H9 (cell line): ENCODE measurements at regions not wholly inside any gene's neighbourhood (a gene's known extent, or its start where the extent isn't known, plus 50 kb on each side); places are given as distances from the start of the nearest gene placed in this dataset.

ENCODE experiments used
- DNase-seq: peaks from one replicate; pipeline ENCODE4 v3.0.0-alpha.2; 2017
- H2AFZ ChIP-seq: one replicate; pipeline ENCODE4 v1.6.1; 2013; ENCODE audit warnings: mild to moderate bottlenecking, low read length, control low read depth, moderate library complexity
- H2AK5ac ChIP-seq: 2 replicates; pipeline ENCODE4 v1.6.1; 2013; ENCODE audit warnings: low read length, control low read depth, mixed read lengths; ENCODE audit not compliant: insufficient read length
- H2BK120ac ChIP-seq: one replicate; pipeline ENCODE4 v1.6.1; 2013; ENCODE audit warnings: low read depth, mild to moderate bottlenecking, low read length, control low read depth, inconsistent platforms; ENCODE audit not compliant: poor library complexity, severe bottlenecking
- H2BK12ac ChIP-seq: 2 replicates; pipeline ENCODE4 v1.6.1; 2013; ENCODE audit warnings: low read length, control low read depth, mixed read lengths, low read depth; ENCODE audit not compliant: insufficient read length
- H2BK15ac ChIP-seq: 2 replicates; pipeline ENCODE4 v1.6.1; 2013; ENCODE audit warnings: low read depth, low read length, control low read depth
- H2BK20ac ChIP-seq: one replicate; pipeline ENCODE4 v1.6.1; 2013; ENCODE audit warnings: low read depth, mild to moderate bottlenecking, low read length, control low read depth, inconsistent platforms; ENCODE audit not compliant: poor library complexity, severe bottlenecking
- H2BK5ac ChIP-seq: 2 replicates; pipeline ENCODE4 v1.6.1; 2013; ENCODE audit warnings: low read length, control low read depth, mixed read lengths; ENCODE audit not compliant: insufficient read length
- H3K14ac ChIP-seq: 2 replicates; pipeline ENCODE4 v1.6.1; 2013; ENCODE audit warnings: low read length, control low read depth; ENCODE audit not compliant: insufficient read depth
- H3K18ac ChIP-seq: 2 replicates; pipeline ENCODE4 v1.6.1; 2013; ENCODE audit warnings: low read depth, mild to moderate bottlenecking, mixed read lengths, low read length, control low read depth; ENCODE audit not compliant: insufficient read length
- H3K23ac ChIP-seq: 2 replicates; pipeline ENCODE4 v1.6.1; 2013; ENCODE audit warnings: low read length, control low read depth, mixed read lengths, low read depth; ENCODE audit not compliant: insufficient read length
- H3K23me2 ChIP-seq: 2 replicates; pipeline ENCODE4 v1.6.1; 2013; ENCODE audit warnings: low read depth, mild to moderate bottlenecking, mixed read lengths, low read length, control low read depth; ENCODE audit not compliant: insufficient read length, poor library complexity, severe bottlenecking
- H3K27ac ChIP-seq: 2 replicates; pipeline ENCODE4 v1.5.1; 2013; ENCODE audit warnings: low read length, control low read depth, mixed read lengths, low read depth; ENCODE audit not compliant: insufficient read length
- H3K27me3 ChIP-seq: 2 replicates; pipeline ENCODE4 v1.6.1; 2013; ENCODE audit warnings: low read length, control low read depth, inconsistent platforms; ENCODE audit not compliant: insufficient read depth
- H3K4ac ChIP-seq: 2 replicates; pipeline ENCODE4 v1.6.1; 2013; ENCODE audit warnings: low read depth, mild to moderate bottlenecking, control low read depth, inconsistent platforms, low read length, moderate library complexity
- H3K4me1 ChIP-seq: 2 replicates; pipeline ENCODE4 v1.6.1; 2013; ENCODE audit warnings: low read length, control low read depth, inconsistent platforms; ENCODE audit not compliant: insufficient read depth
- H3K4me2 ChIP-seq: 2 replicates; pipeline ENCODE4 v1.6.1; 2013; ENCODE audit warnings: low read length, control low read depth, mixed read lengths; ENCODE audit not compliant: insufficient read length, insufficient read depth
- H3K56ac ChIP-seq: 2 replicates; pipeline ENCODE4 v1.6.1; 2013; ENCODE audit warnings: low read depth, mild to moderate bottlenecking, mixed read lengths, low read length, control low read depth; ENCODE audit not compliant: insufficient read length
- H3K79me1 ChIP-seq: 2 replicates; pipeline ENCODE4 v1.6.1; 2013; ENCODE audit warnings: low read depth, mild to moderate bottlenecking, moderate library complexity, low read length, control low read depth, inconsistent platforms; ENCODE audit not compliant: insufficient read depth, poor library complexity, severe bottlenecking
- H3K79me2 ChIP-seq: 2 replicates; pipeline ENCODE4 v1.6.1; 2013; ENCODE audit warnings: low read length, control low read depth, inconsistent platforms; ENCODE audit not compliant: insufficient read depth
- H3K9ac ChIP-seq: 2 replicates; pipeline ENCODE4 v1.6.1; 2013; ENCODE audit warnings: low read length, control low read depth, mixed read lengths; ENCODE audit not compliant: insufficient read length; ENCODE audit errors: extremely low read depth
- H3K9me3 ChIP-seq: one replicate; pipeline ENCODE4 v1.6.1; 2013; ENCODE audit warnings: low read depth, low read length, inconsistent platforms; ENCODE audit not compliant: control insufficient read depth
- H3T11ph ChIP-seq: one replicate; pipeline ENCODE4 v1.6.1; 2013; ENCODE audit warnings: mild to moderate bottlenecking, low read length, control low read depth, inconsistent platforms
- H4K20me1 ChIP-seq: one replicate; pipeline ENCODE4 v1.6.1; 2013; ENCODE audit not compliant: control insufficient read depth, insufficient read length, insufficient read depth
- H4K5ac ChIP-seq: 2 replicates; pipeline ENCODE4 v1.6.1; 2013; ENCODE audit warnings: low read depth, mild to moderate bottlenecking, mixed read lengths, low read length, control low read depth; ENCODE audit not compliant: insufficient read length
- H4K8ac ChIP-seq: replicated peaks from 2 replicates; pipeline ENCODE4 v1.6.1; 2013; ENCODE audit warnings: low read length, control low read depth, mixed read lengths, low read depth; ENCODE audit not compliant: insufficient read length
- H4K91ac ChIP-seq: 2 replicates; pipeline ENCODE4 v1.6.1; 2013; ENCODE audit warnings: low read depth, mild to moderate bottlenecking, moderate library complexity, mixed read lengths, low read length, control low read depth; ENCODE audit not compliant: insufficient read length
- H3K27ac Mint-ChIP-seq, 3 experiments: 2 replicates in 2 of 3; 3 replicates in 1 of 3; pipeline ENCODE4 v1.8.0; 2020 to 2021; ENCODE audit warnings: mixed read lengths in 3 of 3, mild to moderate bottlenecking in 1 of 3, moderate library complexity in 1 of 3
- H3K27me3 Mint-ChIP-seq: 2 replicates; pipeline ENCODE4 v1.8.0; 2021; ENCODE audit warnings: low read depth, mild to moderate bottlenecking, moderate library complexity, mixed read lengths
- H3K36me3 Mint-ChIP-seq, 3 experiments: 2 replicates in 2 of 3; 3 replicates in 1 of 3; pipeline ENCODE4 v1.8.0; 2020 to 2021; ENCODE audit warnings: low read depth in 3 of 3, mixed read lengths in 3 of 3; ENCODE audit not compliant: insufficient read depth in 1 of 3
- H3K4me1 Mint-ChIP-seq, 2 experiments: 2 replicates each; pipeline ENCODE4 v1.8.0; 2020; ENCODE audit warnings: mixed read lengths in 2 of 2
- H3K4me3 Mint-ChIP-seq, 2 experiments: 2 replicates in 1 of 2; 3 replicates in 1 of 2; pipeline ENCODE4 v1.8.0; 2020 to 2021; ENCODE audit warnings: mild to moderate bottlenecking in 2 of 2, mixed read lengths in 2 of 2, moderate library complexity in 1 of 2
- H3K9me3 Mint-ChIP-seq, 2 experiments: 2 replicates in 1 of 2; 3 replicates in 1 of 2; pipeline ENCODE4 v1.8.0; 2020; ENCODE audit warnings: mild to moderate bottlenecking in 2 of 2, mixed read lengths in 2 of 2, moderate library complexity in 1 of 2
- CTCF ChIP-seq: fragments of 200-600 bp; sonication (generic); conservative IDR thresholded peaks from 3 replicates; pipeline ENCODE4 v1.8.0; 2021; ENCODE audit warnings: antibody characterized with exemption, mild to moderate bottlenecking
- WGBS: extraction: QIAGEN DNeasy Blood & Tissue Kit; methylation state at CpG from one replicate; pipeline ENCODE4 v1.1.7; 2013; ENCODE audit warnings: missing lambda C conversion rate, low lambda C conversion rate, mixed read lengths; ENCODE audit not compliant: insufficient read length; ENCODE audit errors: extremely low coverage; 5-methylcytosine and 5-hydroxymethylcytosine counted together

GRCh38 chr16:11472410-11472809 is 114.3 kb downstream of the LITAF start:
- peaks cover 4 to 5% of the 10 kb centered on the region in 2 experiments; a peak in 3 of 4 replicates for H3K4me1 Mint-ChIP-seq
- H4K20me1 ChIP-seq, result no peaks in the 10 kb centered on the region
- H2BK120ac ChIP-seq, result no peak overlapping the region
- H3K27ac Mint-ChIP-seq, result no peak overlapping the region
- H3K79me2 ChIP-seq, result no peaks in the 10 kb centered on the region
- H2BK20ac ChIP-seq, result no peak overlapping the region
- H3K36me3 Mint-ChIP-seq, result no peaks in the 10 kb centered on the region
- no peak overlapping the region for H3K9ac ChIP-seq
- H2AK5ac ChIP-seq, result no peak overlapping the region
- no peak overlapping the region for H3K4ac ChIP-seq
- no peak overlapping the region for H3K14ac ChIP-seq
- no peak overlapping the region for H3K23ac ChIP-seq
- H3K9me3 ChIP-seq, result no peaks in the 10 kb centered on the region
- WGBS, result no CpG with 5 or more reads among the region's 4 CpGs
- H4K91ac ChIP-seq, result no peak overlapping the region
- no peak overlapping the region for H2BK5ac ChIP-seq
- H3K4me2 ChIP-seq, result no peak overlapping the region
- H3K27me3 ChIP-seq, result no peaks in the 10 kb centered on the region
- H4K8ac ChIP-seq, result no peak overlapping the region
- DNase-seq, result no peak
- TF ChIP-seq CTCF, result no peak
- H3K18ac ChIP-seq, result no peak overlapping the region
- no peaks in the 10 kb centered on the region for H3K79me1 ChIP-seq
- no peak overlapping the region for H2BK15ac ChIP-seq
- no peak overlapping the region for H3K4me3 Mint-ChIP-seq
- H3K27ac ChIP-seq, result no peak overlapping the region
- no peaks in the 10 kb centered on the region for H3K23me2 ChIP-seq
- H4K5ac ChIP-seq, result no peak overlapping the region
- no peak overlapping the region for H2AFZ ChIP-seq
- H3K27me3 Mint-ChIP-seq, result peaks cover 2% of the 10 kb centered on the region
- H3K9me3 Mint-ChIP-seq, result no peaks in the 10 kb centered on the region
- H2BK12ac ChIP-seq, result no peak overlapping the region
- H3K4me1 ChIP-seq, result no peaks in the 10 kb centered on the region
- no peak overlapping the region for H3K56ac ChIP-seq
- no peak overlapping the region for H3T11ph ChIP-seq
